WTC11 (cell line): ENCODE measurements at regions not wholly inside any gene's neighbourhood (a gene's known extent, or its start where the extent isn't known, plus 50 kb on each side); places are given as distances from the start of the nearest gene placed in this dataset.

Source experiments
- ATAC-seq: fragments of 200-7000 bp; cut with Tn5 transposase; 2 replicates; pipeline ENCODE4 v1.10.0; 2021; ENCODE audit warnings: mild to moderate bottlenecking, moderate library complexity
- CTCF ChIA-PET: fragments of 300-600 bp; sonication (Branson Sonifier 250); formaldehyde crosslinking; loops from one replicate; lab custom pipeline; 2021; ENCODE audit warnings: antibody characterized with exemption; lab: Charles Lee
- POLR2A ChIA-PET: fragments of 350-600 bp; sonication (Branson Sonifier 250); formaldehyde crosslinking; loops from one replicate; lab custom pipeline; 2021; ENCODE audit warnings: antibody characterized with exemption; lab: Charles Lee
- DNase-seq: peaks from one replicate; pipeline ENCODE4 v3.0.0; 2021; ENCODE audit warnings: low spot score
- H3K27ac Mint-ChIP-seq: 2 replicates; pipeline ENCODE4 v1.8.0; 2021; ENCODE audit warnings: mixed read lengths
- H3K27me3 Mint-ChIP-seq: 2 replicates; pipeline ENCODE4 v1.8.0; 2021; ENCODE audit warnings: low read depth, mild to moderate bottlenecking, moderate library complexity, mixed read lengths
- H3K36me3 Mint-ChIP-seq: 2 replicates; pipeline ENCODE4 v1.8.0; 2021; ENCODE audit warnings: mixed read lengths
- H3K4me1 Mint-ChIP-seq: 2 replicates; pipeline ENCODE4 v1.8.0; 2022; ENCODE audit warnings: mixed read lengths
- H3K4me3 Mint-ChIP-seq: 2 replicates; pipeline ENCODE4 v1.8.0; 2021; ENCODE audit warnings: mild to moderate bottlenecking, moderate library complexity, mixed read lengths
- H3K9me3 Mint-ChIP-seq: 2 replicates; pipeline ENCODE4 v1.8.0; 2021; ENCODE audit warnings: mixed read lengths
- ATF3 ChIP-seq: sonication (generic); formaldehyde crosslinking; conservative IDR thresholded peaks from 2 replicates; pipeline ENCODE4 v1.8.1; 2022; ENCODE audit warnings: mild to moderate bottlenecking, missing genetic modification reagents
- E2F1 ChIP-seq: sonication (generic); formaldehyde crosslinking; IDR thresholded peaks from 2 replicates; pipeline ENCODE4 v1.8.0; 2022; ENCODE audit warnings: mild to moderate bottlenecking, missing genetic modification reagents
- ETV6 ChIP-seq: sonication (generic); formaldehyde crosslinking; IDR thresholded peaks from 2 replicates; pipeline ENCODE4 v1.8.1; 2022; ENCODE audit warnings: mild to moderate bottlenecking, missing genetic modification reagents
- FOXJ3 ChIP-seq: sonication (generic); formaldehyde crosslinking; IDR thresholded peaks from 2 replicates; pipeline ENCODE4 v1.9.0; 2021; ENCODE audit warnings: missing genetic modification reagents, mild to moderate bottlenecking, borderline replicate concordance
- GABPB1 ChIP-seq: sonication (generic); formaldehyde crosslinking; IDR thresholded peaks from 2 replicates; pipeline ENCODE4 v1.8.1; 2023; ENCODE audit warnings: mild to moderate bottlenecking, missing genetic modification reagents
- GTF2I ChIP-seq: fragments of 250-450 bp; sonication (Bioruptor Pico); conservative IDR thresholded peaks from 2 replicates; pipeline ENCODE4 v1.4.0; 2021; ENCODE audit warnings: mild to moderate bottlenecking
- NR3C1 ChIP-seq: sonication (generic); formaldehyde crosslinking; conservative IDR thresholded peaks from 2 replicates; pipeline ENCODE4 v1.8.1; 2023; ENCODE audit warnings: low read depth, mild to moderate bottlenecking, missing genetic modification reagents
- SMAD4 ChIP-seq: sonication (generic); formaldehyde crosslinking; IDR thresholded peaks from 2 replicates; pipeline ENCODE4 v1.8.0; 2022; ENCODE audit warnings: mild to moderate bottlenecking, missing genetic modification reagents
- TEAD1 ChIP-seq: sonication (generic); formaldehyde crosslinking; IDR thresholded peaks from 2 replicates; pipeline ENCODE4 v1.8.0; 2022; ENCODE audit warnings: mild to moderate bottlenecking, missing genetic modification reagents
- TEAD4 ChIP-seq: sonication (generic); formaldehyde crosslinking; IDR thresholded peaks from 2 replicates; pipeline ENCODE4 v1.8.0; 2022; ENCODE audit warnings: mild to moderate bottlenecking, missing genetic modification reagents
- ZBTB21 ChIP-seq: sonication (generic); formaldehyde crosslinking; IDR thresholded peaks from 2 replicates; pipeline ENCODE4 v1.8.1; 2023; ENCODE audit warnings: mild to moderate bottlenecking, missing genetic modification reagents, borderline replicate concordance
- ZNF121 ChIP-seq: sonication (generic); formaldehyde crosslinking; IDR thresholded peaks from 2 replicates; pipeline ENCODE4 v1.8.0; 2023; ENCODE audit warnings: missing genetic modification reagents
- ZNF317 ChIP-seq: sonication (generic); formaldehyde crosslinking; IDR thresholded peaks from 2 replicates; pipeline ENCODE4 v1.8.1; 2023; ENCODE audit warnings: low read depth, mild to moderate bottlenecking, moderate library complexity, missing genetic modification reagents, borderline replicate concordance
- ZNF423 ChIP-seq: fragments of 250-450 bp; sonication (Bioruptor Pico); IDR thresholded peaks from 2 replicates; pipeline ENCODE4 v2.1.2; 2022; ENCODE audit warnings: mild to moderate bottlenecking, moderate library complexity
- ZSCAN18 ChIP-seq: fragments of 250-450 bp; sonication (Bioruptor Pico); IDR thresholded peaks from 2 replicates; pipeline ENCODE4 v2.1.2; 2022; ENCODE audit warnings: mild to moderate bottlenecking, moderate library complexity
- TF ChIP-seq, protein P1 (sequence below): sonication (generic); formaldehyde crosslinking; IDR thresholded peaks from 2 replicates; pipeline ENCODE4 v1.8.0; 2022; ENCODE audit warnings: mild to moderate bottlenecking, missing genetic modification reagents
- TF ChIP-seq, protein P2 (sequence below): fragments of 250-450 bp; sonication (Bioruptor Pico); IDR thresholded peaks from 2 replicates; pipeline ENCODE4 v1.8.0; 2021; ENCODE audit warnings: mild to moderate bottlenecking
- TF ChIP-seq, protein P3 (sequence below): sonication (generic); formaldehyde crosslinking; IDR thresholded peaks from 2 replicates; pipeline ENCODE4 v1.8.0; 2023; ENCODE audit warnings: missing genetic modification reagents, mild to moderate bottlenecking, borderline replicate concordance
- TF ChIP-seq, protein P4 (sequence below): fragments of 250-450 bp; sonication (Bioruptor Pico); IDR thresholded peaks from 2 replicates; pipeline ENCODE4 v1.9.0; 2021; ENCODE audit warnings: moderate library complexity, mild to moderate bottlenecking, inconsistent platforms, borderline replicate concordance
- TF ChIP-seq, protein P5 (sequence below): sonication (generic); formaldehyde crosslinking; IDR thresholded peaks from 2 replicates; pipeline ENCODE4 v1.8.1; 2022; ENCODE audit warnings: low read depth, missing genetic modification reagents, borderline replicate concordance

DNA sequence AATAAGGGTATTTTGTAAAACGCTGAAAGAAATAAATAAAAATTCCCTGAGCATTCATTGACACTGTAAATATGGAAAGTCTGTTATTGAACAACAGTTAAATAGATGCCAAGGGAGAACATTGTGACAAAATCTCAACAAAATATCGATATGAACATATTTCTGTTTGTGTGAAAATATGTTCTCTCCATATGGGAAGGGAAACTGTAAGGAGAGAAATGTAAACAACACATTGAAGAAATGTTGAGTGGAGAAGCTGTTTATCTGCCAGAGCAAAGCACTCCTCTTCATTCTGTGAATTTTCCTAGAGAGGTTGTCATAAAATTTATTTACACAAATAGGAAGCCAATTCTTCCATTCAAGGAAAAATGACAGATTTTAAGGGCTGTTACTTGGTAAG lies 57.1 kb upstream of the EOMES start:
- TF ChIP-seq ZNF121 (CRISPR knock-in tag): no peak
- TF ChIP-seq ETV6 (CRISPR knock-in tag): no peak
- no peak for TF ChIP-seq SMAD4
- no peak for TF ChIP-seq GTF2I (CRISPR knock-in tag)
- no peak for TF ChIP-seq FOXJ3 (CRISPR knock-in tag)
- TF ChIP-seq, protein P1, sequence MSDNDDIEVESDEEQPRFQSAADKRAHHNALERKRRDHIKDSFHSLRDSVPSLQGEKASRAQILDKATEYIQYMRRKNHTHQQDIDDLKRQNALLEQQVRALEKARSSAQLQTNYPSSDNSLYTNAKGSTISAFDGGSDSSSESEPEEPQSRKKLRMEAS (CRISPR knock-in tag): no peak
- no peak for TF ChIP-seq ATF3 (CRISPR knock-in tag)
- no peak for TF ChIP-seq ZNF423 (CRISPR knock-in tag)
- TF ChIP-seq, protein P2, sequence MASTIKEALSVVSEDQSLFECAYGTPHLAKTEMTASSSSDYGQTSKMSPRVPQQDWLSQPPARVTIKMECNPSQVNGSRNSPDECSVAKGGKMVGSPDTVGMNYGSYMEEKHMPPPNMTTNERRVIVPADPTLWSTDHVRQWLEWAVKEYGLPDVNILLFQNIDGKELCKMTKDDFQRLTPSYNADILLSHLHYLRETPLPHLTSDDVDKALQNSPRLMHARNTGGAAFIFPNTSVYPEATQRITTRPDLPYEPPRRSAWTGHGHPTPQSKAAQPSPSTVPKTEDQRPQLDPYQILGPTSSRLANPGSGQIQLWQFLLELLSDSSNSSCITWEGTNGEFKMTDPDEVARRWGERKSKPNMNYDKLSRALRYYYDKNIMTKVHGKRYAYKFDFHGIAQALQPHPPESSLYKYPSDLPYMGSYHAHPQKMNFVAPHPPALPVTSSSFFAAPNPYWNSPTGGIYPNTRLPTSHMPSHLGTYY: no peak
- TF ChIP-seq, protein P3, sequence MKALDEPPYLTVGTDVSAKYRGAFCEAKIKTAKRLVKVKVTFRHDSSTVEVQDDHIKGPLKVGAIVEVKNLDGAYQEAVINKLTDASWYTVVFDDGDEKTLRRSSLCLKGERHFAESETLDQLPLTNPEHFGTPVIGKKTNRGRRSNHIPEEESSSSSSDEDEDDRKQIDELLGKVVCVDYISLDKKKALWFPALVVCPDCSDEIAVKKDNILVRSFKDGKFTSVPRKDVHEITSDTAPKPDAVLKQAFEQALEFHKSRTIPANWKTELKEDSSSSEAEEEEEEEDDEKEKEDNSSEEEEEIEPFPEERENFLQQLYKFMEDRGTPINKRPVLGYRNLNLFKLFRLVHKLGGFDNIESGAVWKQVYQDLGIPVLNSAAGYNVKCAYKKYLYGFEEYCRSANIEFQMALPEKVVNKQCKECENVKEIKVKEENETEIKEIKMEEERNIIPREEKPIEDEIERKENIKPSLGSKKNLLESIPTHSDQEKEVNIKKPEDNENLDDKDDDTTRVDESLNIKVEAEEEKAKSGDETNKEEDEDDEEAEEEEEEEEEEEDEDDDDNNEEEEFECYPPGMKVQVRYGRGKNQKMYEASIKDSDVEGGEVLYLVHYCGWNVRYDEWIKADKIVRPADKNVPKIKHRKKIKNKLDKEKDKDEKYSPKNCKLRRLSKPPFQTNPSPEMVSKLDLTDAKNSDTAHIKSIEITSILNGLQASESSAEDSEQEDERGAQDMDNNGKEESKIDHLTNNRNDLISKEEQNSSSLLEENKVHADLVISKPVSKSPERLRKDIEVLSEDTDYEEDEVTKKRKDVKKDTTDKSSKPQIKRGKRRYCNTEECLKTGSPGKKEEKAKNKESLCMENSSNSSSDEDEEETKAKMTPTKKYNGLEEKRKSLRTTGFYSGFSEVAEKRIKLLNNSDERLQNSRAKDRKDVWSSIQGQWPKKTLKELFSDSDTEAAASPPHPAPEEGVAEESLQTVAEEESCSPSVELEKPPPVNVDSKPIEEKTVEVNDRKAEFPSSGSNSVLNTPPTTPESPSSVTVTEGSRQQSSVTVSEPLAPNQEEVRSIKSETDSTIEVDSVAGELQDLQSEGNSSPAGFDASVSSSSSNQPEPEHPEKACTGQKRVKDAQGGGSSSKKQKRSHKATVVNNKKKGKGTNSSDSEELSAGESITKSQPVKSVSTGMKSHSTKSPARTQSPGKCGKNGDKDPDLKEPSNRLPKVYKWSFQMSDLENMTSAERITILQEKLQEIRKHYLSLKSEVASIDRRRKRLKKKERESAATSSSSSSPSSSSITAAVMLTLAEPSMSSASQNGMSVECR (CRISPR knock-in tag): no peak
- no peak for TF ChIP-seq ZNF317 (CRISPR knock-in tag)
- no peak overlapping the region for H3K27ac Mint-ChIP-seq
- 0 out of 2 replicates have a peak, but pooled peaks cover 3% of the 10 kb centered on the region for H3K4me1 Mint-ChIP-seq
- CTCF ChIA-PET: no interaction called here
- no peaks in the 10 kb centered on the region for H3K27me3 Mint-ChIP-seq
- H3K9me3 Mint-ChIP-seq: no peaks in the 10 kb centered on the region
- no peak for ATAC-seq
- H3K36me3 Mint-ChIP-seq: no peaks in the 10 kb centered on the region
- H3K4me3 Mint-ChIP-seq: no peak overlapping the region
- POLR2A ChIA-PET: no interaction called here
- no peak for DNase-seq

- no peak for ATAC-seq
- Mint-ChIP-seq H3K9me3 (no peaks in the 10 kb centered on the region), H3K36me3 (no peaks in the 10 kb centered on the region), H3K27ac (no peak overlapping the region), H3K4me1 (no peaks in the 10 kb centered on the region), H3K27me3 (peaks cover 2% of the 10 kb centered on the region; the same call in 1 of the 2 replicates), H3K4me3 (no peak overlapping the region)
- ChIA-PET CTCF (interaction anchor here (0.7 kb wide), 1 partner anchor 75 kb away, joined by 3 read pairs; no protein-coding TSS in a partner anchor), POLR2A (no interaction called here)
- TF ChIP-seq, protein P4, sequence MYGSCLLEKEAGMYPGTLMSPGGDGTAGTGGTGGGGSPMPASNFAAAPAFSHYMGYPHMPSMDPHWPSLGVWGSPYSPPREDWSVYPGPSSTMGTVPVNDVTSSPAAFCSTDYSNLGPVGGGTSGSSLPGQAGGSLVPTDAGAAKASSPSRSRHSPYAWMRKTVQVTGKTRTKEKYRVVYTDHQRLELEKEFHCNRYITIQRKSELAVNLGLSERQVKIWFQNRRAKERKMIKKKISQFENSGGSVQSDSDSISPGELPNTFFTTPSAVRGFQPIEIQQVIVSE (CRISPR knock-in tag): no peak
- DNase-seq: no peak
Observed at GRCh38 chr3:27789420-27789819, 67.3 kb upstream of the EOMES start.

DNA sequence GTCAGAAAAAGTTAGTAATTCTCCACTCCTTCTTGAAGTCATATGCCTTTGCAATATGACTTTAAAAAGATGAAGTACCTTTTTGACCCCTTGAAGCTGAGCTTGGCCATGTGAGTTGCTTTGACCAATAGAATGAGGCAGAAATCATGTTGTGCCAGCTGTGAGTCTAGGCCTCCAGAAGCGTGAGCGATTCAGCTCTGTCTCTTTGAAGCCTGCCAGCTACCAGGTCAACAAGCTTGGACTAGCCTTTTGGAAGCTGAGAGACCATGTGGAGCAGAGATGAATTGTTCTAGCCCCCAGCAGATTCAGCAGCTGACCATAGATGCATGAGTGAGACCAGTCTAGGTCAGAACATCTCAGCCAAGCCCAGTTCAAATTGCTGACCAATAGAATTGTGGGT lies 69.8 kb upstream of the EOMES start:
- Mint-ChIP-seq H3K9me3 (no peaks in the 10 kb centered on the region), H3K4me1 (no peaks in the 10 kb centered on the region), H3K36me3 (no peaks in the 10 kb centered on the region), H3K27ac (no peak overlapping the region), H3K4me3 (no peak overlapping the region), H3K27me3 (no peaks in the 10 kb centered on the region)
- DNase-seq (no peak), ATAC-seq (no peak)
- CTCF ChIA-PET: no interaction called here
- POLR2A ChIA-PET: no interaction called here
- TF ChIP-seq E2F1: no peak
- TF ChIP-seq, protein P5, sequence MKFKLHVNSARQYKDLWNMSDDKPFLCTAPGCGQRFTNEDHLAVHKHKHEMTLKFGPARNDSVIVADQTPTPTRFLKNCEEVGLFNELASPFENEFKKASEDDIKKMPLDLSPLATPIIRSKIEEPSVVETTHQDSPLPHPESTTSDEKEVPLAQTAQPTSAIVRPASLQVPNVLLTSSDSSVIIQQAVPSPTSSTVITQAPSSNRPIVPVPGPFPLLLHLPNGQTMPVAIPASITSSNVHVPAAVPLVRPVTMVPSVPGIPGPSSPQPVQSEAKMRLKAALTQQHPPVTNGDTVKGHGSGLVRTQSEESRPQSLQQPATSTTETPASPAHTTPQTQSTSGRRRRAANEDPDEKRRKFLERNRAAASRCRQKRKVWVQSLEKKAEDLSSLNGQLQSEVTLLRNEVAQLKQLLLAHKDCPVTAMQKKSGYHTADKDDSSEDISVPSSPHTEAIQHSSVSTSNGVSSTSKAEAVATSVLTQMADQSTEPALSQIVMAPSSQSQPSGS (CRISPR knock-in tag): no peak
- TF ChIP-seq ZNF121 (CRISPR knock-in tag): no peak
- no peak for TF ChIP-seq ZSCAN18
- TF ChIP-seq TEAD4 (CRISPR knock-in tag): no peak
- TF ChIP-seq GABPB1 (CRISPR knock-in tag): no peak
- no peak for TF ChIP-seq ZBTB21 (CRISPR knock-in tag)
- no peak for TF ChIP-seq NR3C1
- no peak for TF ChIP-seq TEAD1
